GM18867 (cell line): ENCODE measurements at regions not wholly inside any gene's neighbourhood (a gene's known extent, or its start where the extent isn't known, plus 50 kb on each side); places are given as distances from the start of the nearest gene placed in this dataset.

Experiments used
- ATAC-seq: cut with Tn5 transposase; IDR thresholded peaks from one replicate; pipeline ENCODE4 v1.9.1; 2021; ENCODE audit warnings: mild to moderate bottlenecking, moderate library complexity; ENCODE audit not compliant: unreplicated experiment

- no peak for ATAC-seq
These were observed 180.1 kb upstream of the NECTIN1 start for GRCh38 chr11:119909077-119909476.

GRCh38 chr11:119908573-119908904 lies 179.5 kb upstream of the NECTIN1 start:
- ATAC-seq: no peak

GRCh38 chr11:119907878-119908572 lies 179.0 kb upstream of the NECTIN1 start:
- no peak for ATAC-seq

GRCh38 chr11:119907122-119907851 lies 178.3 kb upstream of the NECTIN1 start:
- no peak for ATAC-seq

- ATAC-seq: no peak
These were observed 177.4 kb upstream of the NECTIN1 start for GRCh38 chr11:119906376-119906775.

- no peak for ATAC-seq
These were observed 176.2 kb upstream of the NECTIN1 start for GRCh38 chr11:119905162-119905561.

- no peak for ATAC-seq
These were observed 175.6 kb upstream of the NECTIN1 start for GRCh38 chr11:119904531-119905035.

- ATAC-seq: no peak
These were observed 174.8 kb upstream of the NECTIN1 start for GRCh38 chr11:119903821-119904220.

- no peak for ATAC-seq
These were observed 174.4 kb upstream of the NECTIN1 start for GRCh38 chr11:119903389-119903788.

GRCh38 chr11:119902656-119903231 lies 173.7 kb upstream of the NECTIN1 start:
- ATAC-seq: no peak

- no peak for ATAC-seq
These were observed 172.9 kb upstream of the NECTIN1 start for GRCh38 chr11:119901657-119902577.

GRCh38 chr11:119899997-119900396 lies 171.0 kb upstream of the NECTIN1 start:
- ATAC-seq: no peak

- ATAC-seq: no peak
These were observed 168.6 kb upstream of the NECTIN1 start for GRCh38 chr11:119897576-119897975.

- ATAC-seq: no peak
These were observed 168.0 kb upstream of the NECTIN1 start for GRCh38 chr11:119897046-119897440.

GRCh38 chr11:119896387-119897045 lies 167.5 kb upstream of the NECTIN1 start:
- ATAC-seq: peak; percentile 44

GRCh38 chr11:119895981-119896380 lies 167.0 kb upstream of the NECTIN1 start:
- no peak for ATAC-seq

- no peak for ATAC-seq
These were observed 165.9 kb upstream of the NECTIN1 start for GRCh38 chr11:119894916-119895315.

- no peak for ATAC-seq
These were observed 163.4 kb upstream of the NECTIN1 start for GRCh38 chr11:119892311-119892808.

- no peak for ATAC-seq
These were observed 162.2 kb upstream of the NECTIN1 start for GRCh38 chr11:119891055-119891768.

GRCh38 chr11:119890466-119890865 lies 161.5 kb upstream of the NECTIN1 start:
- no peak for ATAC-seq
